ENCODE measurements at regions not wholly inside any gene's neighbourhood (a gene's known extent, or its start where the extent isn't known, plus 50 kb on each side); places are given as distances from the start of the nearest gene placed in this dataset.
"Not testable (repeated sequence)": the region's sequence is repeated elsewhere in the genome, so short reads cannot be mapped to it uniquely, and the experiment has no call there.

- DNase-seq (ENCODE audit: insufficient read length, low spot score), result no peak
- FAIRE-seq, result no peak
These were observed 694.2 kb downstream of the BRINP3 start for GRCh38 chr1:189783456-189783855.

DNA sequence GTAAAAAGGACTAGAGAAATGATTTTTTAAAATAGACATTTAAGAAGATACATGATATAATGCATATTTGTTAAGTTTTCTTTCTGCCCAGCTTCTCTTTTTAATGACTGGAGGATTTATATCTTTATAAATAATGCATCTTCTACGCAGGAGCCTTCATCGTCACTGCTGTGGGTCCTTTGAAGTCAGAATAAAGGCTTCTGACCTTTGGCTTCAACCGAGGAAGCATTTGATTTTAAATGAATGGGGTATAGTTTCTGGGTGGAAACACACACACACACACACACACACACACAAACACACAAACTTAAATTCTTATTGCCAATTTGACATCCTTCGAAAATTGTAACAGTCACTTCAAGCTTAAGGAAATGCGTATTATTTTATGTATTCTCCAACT, 690.9 kb downstream of the BRINP3 start:
- DNase-seq (ENCODE audit: insufficient read length, low spot score), result no peak
- FAIRE-seq, result no peak

- no peak for DNase-seq (ENCODE audit: insufficient read length, low spot score)
- FAIRE-seq, result no peak
These were observed 690.5 kb downstream of the BRINP3 start for GRCh38 chr1:189787201-189787600.

DNA sequence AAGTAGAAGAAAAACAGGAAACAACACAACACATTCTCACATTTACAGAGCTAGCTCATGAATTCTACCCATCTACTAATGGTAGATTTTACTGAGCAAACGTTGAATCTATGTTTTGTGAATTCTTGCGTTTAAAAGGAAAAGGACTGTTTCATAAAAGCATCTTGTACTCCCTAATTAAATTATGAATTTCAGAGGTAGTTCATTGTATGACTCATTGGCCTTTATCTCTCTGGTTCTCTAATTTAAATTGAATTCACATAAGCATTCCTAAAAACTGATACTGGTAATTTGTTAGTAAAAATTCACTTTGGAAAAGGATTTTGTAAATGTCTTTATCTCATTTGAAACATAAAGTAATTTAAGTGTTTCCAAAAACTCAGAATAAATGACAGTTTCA, 687.3 kb downstream of the BRINP3 start:
- FAIRE-seq (no peak), DNase-seq (ENCODE audit: insufficient read length, low spot score) (no peak)

DNA sequence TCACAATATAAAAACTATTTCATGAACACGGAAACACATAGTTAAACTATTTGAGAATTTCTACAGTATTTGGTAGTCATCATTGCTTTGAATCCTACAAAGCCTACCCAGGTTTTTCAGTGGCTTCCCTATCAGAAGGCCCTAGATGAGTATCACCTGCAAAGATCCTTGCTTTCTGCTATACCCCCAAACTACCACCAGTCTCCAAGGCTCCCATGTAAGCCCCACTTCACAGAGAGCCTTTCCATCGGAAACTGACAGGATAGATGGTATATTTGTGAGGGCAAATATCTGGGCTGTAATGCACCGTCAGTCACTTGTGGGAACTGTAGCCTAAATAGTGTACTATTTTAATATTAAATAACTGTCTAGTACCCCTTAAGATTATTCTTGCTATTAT, 674.3 kb downstream of the BRINP3 start:
- FAIRE-seq, result no peak
- no peak for DNase-seq (ENCODE audit: insufficient read length, low spot score)

GRCh38 chr1:189804352-189804751, 673.3 kb downstream of the BRINP3 start:
- no peak for DNase-seq (ENCODE audit: insufficient read length, low spot score)
- FAIRE-seq, result no peak

- FAIRE-seq (no peak), DNase-seq (ENCODE audit: insufficient read length, low spot score) (no peak)
These were observed 671.9 kb downstream of the BRINP3 start for GRCh38 chr1:189805735-189806134.

- FAIRE-seq; DNase-seq (ENCODE audit: insufficient read length, low spot score): not testable (repeated sequence)
These were observed 667.0 kb downstream of the BRINP3 start for GRCh38 chr1:189810639-189811038.

DNA sequence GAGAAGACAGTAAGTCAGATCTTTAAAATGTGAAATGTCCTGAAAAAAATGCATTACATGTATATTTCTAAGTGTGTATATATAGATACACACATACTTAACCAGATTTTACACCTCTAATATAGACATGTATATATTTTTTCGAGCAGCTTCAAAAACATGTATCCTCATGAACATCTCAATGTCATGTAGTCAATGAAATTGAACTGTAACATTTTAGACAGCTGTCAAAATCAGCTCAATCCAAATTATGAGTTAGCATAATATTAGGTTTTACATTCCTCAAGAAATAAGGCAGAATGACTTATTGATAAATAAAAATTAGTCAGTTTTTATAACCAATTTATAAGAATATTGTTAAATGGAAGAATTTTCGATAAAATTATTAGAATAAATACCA, 665.7 kb downstream of the BRINP3 start:
- FAIRE-seq (no peak), DNase-seq (ENCODE audit: insufficient read length, low spot score) (no peak)

DNA sequence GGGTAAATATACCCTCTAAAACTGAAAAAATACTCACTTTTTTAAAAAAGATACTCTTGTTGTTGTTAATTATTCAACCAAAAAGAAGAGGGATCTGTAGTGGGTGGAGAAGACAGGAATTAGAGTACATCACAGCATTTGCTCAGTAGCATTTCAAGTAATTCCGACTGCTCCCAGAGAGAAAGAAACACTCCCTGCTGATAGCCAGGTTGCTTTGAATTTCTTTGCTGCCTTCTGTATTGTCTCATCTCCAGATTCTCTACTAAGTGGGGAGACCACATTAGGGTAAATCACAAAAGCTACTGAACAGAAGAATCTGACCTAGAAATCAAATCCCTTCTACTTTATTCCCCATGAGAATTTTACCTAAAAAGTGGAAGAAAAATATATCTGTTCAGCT, 661.1 kb downstream of the BRINP3 start:
- FAIRE-seq (no peak), DNase-seq (ENCODE audit: insufficient read length, low spot score) (no peak)

- DNase-seq (ENCODE audit: insufficient read length, low spot score) (no peak), FAIRE-seq (no peak)
These were observed 657.9 kb downstream of the BRINP3 start for GRCh38 chr1:189819751-189820150.

GRCh38 chr1:189821833-189822232, 655.8 kb downstream of the BRINP3 start:
- DNase-seq (ENCODE audit: insufficient read length, low spot score), result no peak
- no peak for FAIRE-seq

- no peak for FAIRE-seq
These were observed 642.9 kb downstream of the BRINP3 start for GRCh38 chr1:189834813-189835212.

GRCh38 chr1:189847613-189848012, 630.1 kb downstream of the BRINP3 start:
- no peak for DNase-seq (ENCODE audit: insufficient read length, low spot score)
- no peak for FAIRE-seq

More at GRCh38 chr1:189834813-189835212, 642.9 kb downstream of the BRINP3 start:
- no peak for DNase-seq (ENCODE audit: insufficient read length, low spot score)

DNA sequence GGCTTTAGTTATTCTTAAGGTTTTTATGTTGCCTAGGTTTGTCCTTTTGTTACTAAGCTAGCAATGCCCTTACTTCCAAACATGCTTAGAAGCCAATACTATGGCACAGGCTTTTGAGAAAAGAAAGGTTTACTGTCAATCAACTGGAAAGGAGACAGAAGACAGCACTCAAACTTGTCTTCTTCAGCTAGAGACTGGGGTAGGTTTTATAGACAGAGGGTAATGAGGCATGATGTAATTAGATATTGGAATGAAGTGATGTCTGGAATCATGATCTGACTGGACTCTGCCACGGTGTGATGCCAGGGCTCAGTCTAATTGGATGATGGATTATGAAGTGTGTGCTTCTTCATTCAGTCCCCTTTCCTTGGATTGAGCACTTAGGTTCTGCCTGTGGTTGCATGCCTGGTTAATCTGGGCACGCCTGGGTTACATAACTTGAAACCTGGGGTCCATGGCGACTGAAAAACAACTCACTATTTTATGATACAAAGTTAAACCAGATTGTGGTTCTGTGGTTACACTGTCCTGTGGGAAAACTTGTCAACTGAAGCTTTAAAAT, 625.8 kb downstream of the BRINP3 start:
- no peak for DNase-seq (ENCODE audit: insufficient read length, low spot score)
- no peak for FAIRE-seq

- DNase-seq (ENCODE audit: insufficient read length, low spot score), result no peak
- no peak for FAIRE-seq
These were observed 618.2 kb downstream of the BRINP3 start for GRCh38 chr1:189859385-189859977.

GRCh38 chr1:189866606-189867005, 611.1 kb downstream of the BRINP3 start:
- DNase-seq (ENCODE audit: insufficient read length, low spot score) (no peak), FAIRE-seq (no peak)

- FAIRE-seq (no peak), DNase-seq (ENCODE audit: insufficient read length, low spot score) (no peak)
These were observed 609.6 kb downstream of the BRINP3 start for GRCh38 chr1:189868021-189868420.

DNA sequence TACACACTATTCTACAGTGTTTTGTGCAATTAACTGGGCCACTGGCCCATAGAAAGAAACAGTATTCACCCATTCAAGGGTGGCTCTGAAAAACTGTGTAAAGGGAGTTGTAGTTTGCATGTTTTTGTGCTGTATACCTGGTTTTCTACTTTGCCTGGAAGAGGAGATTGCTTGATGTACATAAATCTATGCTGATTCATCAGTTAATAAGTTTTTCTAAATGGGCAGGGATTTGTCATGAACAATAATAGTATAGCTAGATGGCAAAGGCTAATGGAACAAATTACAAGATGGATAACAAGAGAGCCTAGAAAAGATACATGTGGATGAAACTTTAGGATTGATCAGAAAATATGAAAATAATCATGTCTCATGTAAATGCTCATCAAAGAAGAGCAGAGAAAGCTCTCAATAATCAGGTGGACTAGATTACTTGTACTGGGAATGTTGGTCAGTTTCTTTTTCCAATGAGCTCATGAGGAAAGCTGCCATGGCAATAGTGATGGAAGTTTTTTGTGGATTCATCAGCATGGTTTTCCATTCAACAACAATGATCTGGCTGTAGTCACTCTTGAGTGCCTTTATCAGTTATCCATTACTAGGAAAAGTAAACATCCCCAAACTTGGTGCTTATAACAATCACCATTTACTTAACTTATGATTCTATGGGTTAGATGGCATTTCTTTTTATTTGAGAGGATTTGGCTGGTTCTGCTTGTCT, 602.8 kb downstream of the BRINP3 start:
- FAIRE-seq, result no peak

GRCh38 chr1:189880135-189880534, 597.5 kb downstream of the BRINP3 start:
- FAIRE-seq, result no peak

More for the DNA sequence above, 602.8 kb downstream of the BRINP3 start:
- no peak for DNase-seq (ENCODE audit: insufficient read length, low spot score)

DNA sequence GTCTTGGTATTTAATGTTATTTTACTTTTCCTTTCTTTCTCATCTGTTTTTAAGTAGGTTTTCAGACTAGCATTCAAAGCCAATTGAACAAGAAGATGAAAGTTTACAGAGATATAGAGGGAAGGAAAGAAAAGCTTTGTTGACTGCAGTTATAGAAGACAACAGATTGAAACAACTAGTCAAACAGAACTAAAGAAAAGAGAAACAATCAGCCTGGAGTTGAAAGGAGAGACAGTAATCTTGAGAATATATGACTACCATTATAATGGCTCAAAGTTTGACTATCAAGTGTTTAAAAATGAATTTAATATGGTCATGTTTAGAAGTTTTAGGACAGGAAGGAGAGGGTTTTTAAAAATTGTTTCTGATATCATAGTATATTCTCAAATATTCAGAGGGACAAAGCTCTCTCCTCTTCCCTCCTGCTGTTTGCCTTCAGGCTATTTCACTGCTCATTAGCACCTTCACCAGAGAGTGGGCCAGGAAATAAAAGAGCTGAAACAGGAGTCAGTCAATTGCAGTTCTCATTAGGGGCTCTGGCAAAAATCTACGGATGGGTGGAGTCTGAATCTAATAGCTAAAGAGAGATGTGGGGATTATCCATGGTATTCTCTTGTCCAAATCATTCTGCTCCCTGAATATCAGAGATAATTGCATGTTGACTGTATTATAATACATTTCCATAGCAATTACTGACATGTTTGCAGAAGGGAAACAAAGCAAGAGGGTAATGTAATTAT, 577.8 kb downstream of the BRINP3 start:
- DNase-seq (ENCODE audit: insufficient read length, low spot score) (no peak), FAIRE-seq (no peak)

More at GRCh38 chr1:189880135-189880534, 597.5 kb downstream of the BRINP3 start:
- no peak for DNase-seq (ENCODE audit: insufficient read length, low spot score)

Data from HTR-8/SVneo (cell line).